Activated CD4-positive, alpha-beta T cell treated with anti-CD3 and anti-CD28 coated beads, Interleukin-2, amount 10 ng/mL, durations not matched to agents 24 days and 14 days (primary cell): ENCODE measurements at regions not wholly inside any gene's neighbourhood (a gene's known extent, or its start where the extent isn't known, plus 50 kb on each side); places are given as distances from the start of the nearest gene placed in this dataset.
"Not testable (repeated sequence)": the region's sequence is repeated elsewhere in the genome, so short reads cannot be mapped to it uniquely, and the experiment has no call there.

Experiments
- DNase-seq: peaks from one replicate; pipeline ENCODE4 v3.0.0; 2022
- H3K27ac Mint-ChIP-seq: one replicate; pipeline ENCODE4 v1.8.0; 2022; ENCODE audit warnings: mild to moderate bottlenecking, mixed read lengths
- H3K27me3 Mint-ChIP-seq: one replicate; pipeline ENCODE4 v1.8.0; 2022; ENCODE audit warnings: mixed read lengths
- H3K36me3 Mint-ChIP-seq: one replicate; pipeline ENCODE4 v1.8.0; 2022; ENCODE audit warnings: low read depth, mild to moderate bottlenecking, mixed read lengths
- H3K4me1 Mint-ChIP-seq: one replicate; pipeline ENCODE4 v1.8.0; 2021; ENCODE audit warnings: mixed read lengths
- H3K4me3 Mint-ChIP-seq: one replicate; pipeline ENCODE4 v1.8.0; 2022; ENCODE audit warnings: mild to moderate bottlenecking, moderate library complexity, mixed read lengths
- H3K9me3 Mint-ChIP-seq: one replicate; pipeline ENCODE4 v1.8.0; 2021; ENCODE audit warnings: mixed read lengths
- intact Hi-C: fragments of 100-400 bp; cut with micrococcal nuclease; formaldehyde crosslinking; loops from one replicate; pipeline ENCODE4 v1.15.1; 2023

DNA sequence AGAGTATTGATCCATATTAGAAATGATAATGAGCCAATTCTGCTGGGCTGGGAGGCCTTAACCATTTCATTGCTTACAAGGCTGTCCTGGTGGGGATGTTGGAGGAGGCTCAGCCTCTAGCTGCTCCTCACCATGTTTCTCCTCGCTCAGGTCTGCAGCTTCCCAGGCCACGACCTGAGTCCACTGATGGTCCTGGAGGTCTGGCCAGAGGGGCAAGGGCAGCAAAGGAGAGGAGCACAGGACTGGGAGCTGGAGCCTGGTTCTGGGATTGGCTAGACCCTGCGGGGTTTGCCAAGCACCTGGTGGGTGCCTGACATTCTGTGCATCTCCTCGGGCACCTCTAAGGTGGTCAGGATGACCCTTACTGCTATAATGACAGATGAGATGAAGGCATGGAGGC is 92.6 kb downstream of the KIF26A start:
- H3K27me3 Mint-ChIP-seq = no peaks in the 10 kb centered on the region
- no peak for DNase-seq
- H3K4me3 Mint-ChIP-seq = no peak overlapping the region
- H3K4me1 Mint-ChIP-seq = peaks cover 6% of the 10 kb centered on the region
- H3K9me3 Mint-ChIP-seq = peaks cover 15% of the 10 kb centered on the region
- peaks cover 5% of the 10 kb centered on the region for H3K36me3 Mint-ChIP-seq
- no peak overlapping the region for H3K27ac Mint-ChIP-seq
- intact Hi-C loops = no loop called here

DNA sequence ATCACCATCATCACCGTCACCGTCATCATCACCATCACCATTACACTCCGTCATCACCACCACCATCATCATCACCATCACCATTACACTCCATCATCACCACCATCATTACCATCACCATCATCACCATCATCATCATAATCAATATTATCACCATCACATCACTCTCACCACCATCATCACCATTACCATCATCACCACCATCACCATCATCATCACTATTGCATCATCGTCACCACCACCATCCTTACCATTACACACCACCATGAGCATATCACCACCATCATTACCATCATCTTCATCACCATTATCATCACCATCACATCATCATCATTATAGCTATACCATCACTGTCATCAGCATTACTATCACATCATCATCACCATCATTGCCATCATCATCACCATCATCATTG is 93.7 kb downstream of the KIF26A start:
- no peak for DNase-seq
- peaks cover 6% of the 10 kb centered on the region for H3K4me1 Mint-ChIP-seq
- intact Hi-C loops = no loop called here
- H3K4me3 Mint-ChIP-seq = no peak overlapping the region
- H3K36me3 Mint-ChIP-seq = peaks cover 5% of the 10 kb centered on the region
- peaks cover 15% of the 10 kb centered on the region for H3K9me3 Mint-ChIP-seq
- H3K27me3 Mint-ChIP-seq = no peaks in the 10 kb centered on the region
- no peak overlapping the region for H3K27ac Mint-ChIP-seq

DNA sequence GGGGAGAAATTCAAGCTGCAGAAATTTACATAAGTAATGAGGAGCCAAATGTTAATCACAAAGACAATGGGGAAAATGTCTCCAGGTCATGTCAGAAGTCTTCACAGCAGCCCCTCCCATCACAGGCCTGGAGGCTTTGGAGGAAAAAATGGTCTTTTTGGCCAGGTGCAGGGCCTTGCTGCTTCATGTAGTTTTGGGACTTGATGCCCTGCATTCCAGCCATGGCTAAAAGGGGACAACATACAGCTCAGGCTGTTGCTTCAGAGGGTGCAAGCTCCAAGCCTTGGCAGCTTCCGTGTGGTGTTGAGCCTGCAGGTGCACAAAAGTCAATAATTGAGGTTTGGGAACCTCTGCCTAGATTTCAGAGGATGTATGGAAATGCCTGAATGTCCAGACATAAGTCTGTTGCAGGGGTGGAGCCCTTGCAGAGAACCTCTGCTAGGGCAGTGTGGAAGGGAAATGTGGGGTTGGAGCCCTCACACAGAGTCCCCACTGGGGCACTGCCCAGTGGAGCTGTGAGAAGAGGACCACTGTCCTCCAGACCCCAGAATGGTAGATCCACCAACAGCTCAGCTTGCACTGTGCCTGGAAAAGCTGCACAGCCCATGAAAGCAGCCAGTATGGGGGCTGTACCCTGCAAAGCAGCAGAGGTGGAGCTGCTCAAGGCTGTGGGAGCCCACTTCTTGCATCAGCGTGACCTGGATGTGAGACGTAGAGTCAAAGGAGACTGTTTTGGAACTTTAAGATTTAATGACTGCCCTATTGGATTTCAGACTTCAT is 95.8 kb downstream of the KIF26A start:
- H3K27me3 Mint-ChIP-seq, H3K36me3 Mint-ChIP-seq, H3K27ac Mint-ChIP-seq, H3K4me3 Mint-ChIP-seq, H3K4me1 Mint-ChIP-seq, DNase-seq, intact Hi-C loops: not testable (repeated sequence)
- peaks cover 16% of the 10 kb centered on the region for H3K9me3 Mint-ChIP-seq

DNA sequence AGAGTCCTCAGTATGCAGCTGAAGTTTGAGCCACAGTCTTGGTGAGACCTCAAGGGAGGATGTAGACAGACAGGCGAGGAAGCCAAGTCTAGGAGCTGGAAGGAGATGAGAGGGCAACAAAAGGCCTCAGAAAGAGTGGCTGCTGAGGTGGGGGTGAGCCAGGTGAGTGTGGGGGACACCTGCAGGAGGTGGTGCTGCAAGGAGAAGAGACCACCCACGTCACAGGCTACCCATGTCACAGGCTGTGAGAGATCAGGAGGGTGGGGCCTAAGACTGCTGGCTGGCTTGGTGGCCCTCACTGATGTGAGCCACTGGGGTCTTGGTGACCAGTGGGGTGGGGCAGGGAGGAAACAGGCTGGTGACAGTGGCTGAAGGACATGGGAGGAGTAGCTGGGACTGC is 97.3 kb downstream of the KIF26A start:
- no peak for DNase-seq
- Mint-ChIP-seq H3K27ac (no peak overlapping the region), H3K36me3 (no peaks in the 10 kb centered on the region), H3K27me3 (no peaks in the 10 kb centered on the region), H3K9me3 (peaks cover 16% of the 10 kb centered on the region), H3K4me3 (no peak overlapping the region), H3K4me1 (no peaks in the 10 kb centered on the region)
- intact Hi-C loops = no loop called here

DNA sequence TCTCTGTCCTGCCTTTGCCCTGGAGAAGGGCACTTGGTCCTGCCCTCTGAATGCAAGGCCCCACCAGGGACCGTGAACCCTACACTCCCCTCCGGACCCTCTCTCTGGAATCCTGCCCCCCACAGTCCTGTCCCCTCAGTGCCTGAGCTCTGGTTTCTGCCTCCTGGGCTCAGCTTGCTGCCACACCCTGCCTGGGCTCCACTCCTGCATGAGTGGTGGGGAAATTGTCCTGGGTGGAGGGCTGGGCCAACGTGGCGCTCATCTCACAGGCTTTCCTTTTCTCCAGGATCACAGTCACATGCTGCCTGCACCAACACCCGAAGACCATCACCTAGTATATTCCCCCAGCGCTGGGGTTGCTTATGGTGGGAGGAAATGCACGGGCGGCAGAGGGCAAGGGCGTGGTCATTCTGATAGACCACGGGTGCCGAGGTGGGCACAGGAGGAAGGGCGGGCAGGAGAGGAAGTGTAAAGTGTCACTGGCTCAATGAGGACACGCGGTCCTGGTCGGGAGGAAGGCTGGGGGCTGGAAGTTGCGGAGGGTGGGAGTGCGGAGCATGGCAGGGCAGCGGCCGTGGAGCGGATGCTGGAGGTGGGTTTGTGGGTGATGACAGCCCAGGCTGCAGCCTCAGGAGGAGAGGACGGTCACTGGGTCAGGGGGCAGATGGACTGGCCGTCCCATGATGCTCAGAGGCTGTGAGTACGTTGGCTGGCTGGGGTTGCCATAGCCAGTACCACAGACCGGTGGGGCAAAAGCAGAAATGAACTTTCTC is 99.5 kb downstream of the KIF26A start:
- no peak for DNase-seq
- Mint-ChIP-seq H3K36me3 (no peaks in the 10 kb centered on the region), H3K9me3 (peaks cover 16% of the 10 kb centered on the region), H3K4me3 (no peak overlapping the region), H3K27ac (no peak overlapping the region), H3K27me3 (no peaks in the 10 kb centered on the region), H3K4me1 (no peaks in the 10 kb centered on the region)
- intact Hi-C loops = no loop called here

DNA sequence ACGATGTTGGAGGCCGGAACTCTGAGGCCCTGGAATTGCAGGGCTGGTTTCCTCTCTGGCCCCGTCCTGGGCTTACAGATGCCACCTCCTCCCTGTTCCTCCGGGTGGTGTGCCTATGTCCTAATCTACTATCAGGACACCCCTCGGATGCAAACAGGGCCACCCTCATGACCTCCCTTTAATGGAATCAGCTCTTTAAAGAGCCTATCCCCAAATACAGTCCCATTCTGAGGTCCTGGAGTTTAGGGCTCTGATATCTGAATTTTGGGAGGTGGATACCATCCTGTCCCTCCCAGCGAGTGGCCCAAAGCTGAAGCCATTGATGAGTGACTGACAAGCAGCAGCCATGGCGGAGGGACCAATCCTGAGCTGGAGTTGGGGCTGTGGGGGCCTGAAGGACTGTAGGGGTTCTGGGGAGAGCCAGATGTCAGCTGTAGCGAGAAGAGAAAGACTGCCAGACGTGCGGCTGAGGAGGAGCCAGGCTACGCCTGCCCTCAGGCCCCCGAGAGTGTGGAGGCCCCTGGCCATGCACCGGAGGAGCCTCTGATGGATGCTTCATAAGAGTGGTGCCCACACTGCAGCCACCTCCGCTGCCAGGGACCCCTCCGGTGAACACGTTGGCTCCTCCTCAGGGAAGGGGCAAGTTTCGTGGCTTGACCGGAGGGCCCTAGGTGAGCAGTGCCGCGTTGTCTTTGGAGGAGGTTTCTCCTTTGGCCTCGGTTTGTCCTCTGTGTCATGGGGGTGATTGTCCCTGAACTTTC is 100.2 kb downstream of the KIF26A start:
- H3K27me3 Mint-ChIP-seq = no peaks in the 10 kb centered on the region
- no peak overlapping the region for H3K4me3 Mint-ChIP-seq
- peaks cover 14% of the 10 kb centered on the region for H3K9me3 Mint-ChIP-seq
- no peaks in the 10 kb centered on the region for H3K4me1 Mint-ChIP-seq
- H3K36me3 Mint-ChIP-seq = no peaks in the 10 kb centered on the region
- H3K27ac Mint-ChIP-seq = no peak overlapping the region
- intact Hi-C loops = no loop called here
- no peak for DNase-seq

DNA sequence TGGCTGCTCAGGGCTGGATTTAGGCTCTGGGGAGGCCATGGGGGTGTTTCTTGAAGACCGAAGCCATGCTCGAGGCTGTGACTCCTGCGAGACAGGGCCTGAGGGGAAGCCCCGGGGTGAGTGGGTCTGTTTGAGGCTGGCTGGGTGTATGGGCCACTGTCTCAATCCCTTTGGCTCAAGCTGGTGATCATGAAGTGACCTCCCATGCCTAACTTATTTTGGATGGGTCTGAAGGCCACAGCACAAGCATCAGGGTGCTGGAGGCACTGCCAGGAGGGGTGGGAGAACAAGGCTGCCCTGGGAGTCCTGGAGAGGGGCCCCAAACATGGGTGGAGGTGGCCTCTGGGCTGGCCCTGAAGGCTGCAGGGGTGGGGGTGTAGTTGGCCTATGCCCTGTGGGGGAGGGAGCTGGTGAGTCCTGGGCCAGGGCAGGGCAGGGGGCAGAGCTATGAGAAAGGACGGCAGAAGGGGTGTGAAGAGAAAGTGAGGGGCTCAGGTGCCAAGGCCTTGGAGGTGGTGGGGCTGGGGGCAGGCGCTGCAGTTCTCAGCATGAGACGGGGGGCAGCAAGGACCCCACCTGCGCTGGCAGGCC is 100.9 kb downstream of the KIF26A start:
- Mint-ChIP-seq H3K27me3 (no peaks in the 10 kb centered on the region), H3K27ac (no peak overlapping the region), H3K4me1 (no peaks in the 10 kb centered on the region), H3K4me3 (no peak overlapping the region), H3K9me3 (peaks cover 12% of the 10 kb centered on the region), H3K36me3 (no peaks in the 10 kb centered on the region)
- DNase-seq = no peak
- intact Hi-C loops = no loop called here

DNA sequence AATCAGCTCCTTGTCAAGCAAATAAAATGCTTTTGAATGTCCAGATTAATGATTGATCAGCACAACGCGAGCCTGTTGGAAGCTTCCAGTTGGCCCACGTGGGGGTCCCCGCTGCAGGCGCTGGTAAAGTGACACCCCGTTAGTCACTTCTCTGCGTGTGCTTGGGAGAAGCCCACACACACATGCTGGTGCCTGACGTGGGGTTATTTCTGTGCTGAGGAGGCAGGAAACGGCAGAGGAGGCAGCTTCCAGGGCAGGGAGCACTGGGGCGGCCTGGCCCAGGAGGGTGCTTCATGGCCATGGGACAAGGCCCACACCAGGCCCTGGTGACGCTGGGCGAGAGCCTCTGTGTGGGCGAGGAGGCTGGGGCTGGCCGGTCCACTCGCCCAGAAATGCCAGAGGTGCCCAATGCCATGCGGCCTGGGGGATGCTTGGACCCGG is 101.5 kb downstream of the KIF26A start:
- H3K36me3 Mint-ChIP-seq = no peaks in the 10 kb centered on the region
- H3K27me3 Mint-ChIP-seq = no peaks in the 10 kb centered on the region
- no peak for DNase-seq
- peaks cover 12% of the 10 kb centered on the region for H3K9me3 Mint-ChIP-seq
- intact Hi-C loops = no loop called here
- no peak overlapping the region for H3K27ac Mint-ChIP-seq
- H3K4me1 Mint-ChIP-seq = no peaks in the 10 kb centered on the region
- no peak overlapping the region for H3K4me3 Mint-ChIP-seq

DNA sequence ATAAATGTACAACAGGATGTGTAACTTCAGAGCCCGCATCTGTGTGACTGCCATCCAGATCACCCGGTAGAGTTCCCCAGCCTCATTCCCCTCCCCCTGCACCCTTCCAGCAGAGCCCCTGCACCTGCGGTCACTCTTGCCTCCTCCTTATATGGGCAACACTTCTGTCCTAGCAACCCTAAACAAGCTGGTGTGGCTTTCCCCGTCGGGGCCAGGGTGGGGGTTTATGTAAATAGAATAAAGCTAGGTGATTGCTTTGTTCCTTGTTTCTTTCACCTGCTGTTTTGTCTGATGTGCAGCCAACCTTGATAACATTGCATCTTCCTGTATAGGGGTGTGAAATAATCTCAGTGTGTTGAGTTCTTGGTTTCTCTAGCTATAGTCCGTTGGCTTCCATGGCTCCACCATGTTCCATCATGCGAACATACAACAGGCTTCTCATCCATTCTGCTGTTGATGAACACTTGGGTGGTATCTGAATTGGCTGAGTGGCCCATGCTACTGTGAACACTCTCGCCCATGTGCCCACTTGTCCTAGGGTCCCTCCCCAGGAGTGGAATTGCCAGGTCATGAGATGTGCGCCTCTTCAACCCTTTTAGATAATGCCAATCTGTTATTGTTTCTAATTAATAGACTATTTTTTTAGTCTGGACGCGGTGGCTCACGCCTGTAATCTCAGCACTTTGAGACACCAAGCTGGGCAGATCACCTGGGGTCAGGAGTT is 102.2 kb downstream of the KIF26A start:
- Mint-ChIP-seq H3K9me3 (peaks cover 8% of the 10 kb centered on the region), H3K4me1 (no peaks in the 10 kb centered on the region), H3K4me3 (no peak overlapping the region), H3K27ac (no peak overlapping the region), H3K27me3 (no peaks in the 10 kb centered on the region), H3K36me3 (no peaks in the 10 kb centered on the region)
- no peak for DNase-seq
- intact Hi-C loops = no loop called here

DNA sequence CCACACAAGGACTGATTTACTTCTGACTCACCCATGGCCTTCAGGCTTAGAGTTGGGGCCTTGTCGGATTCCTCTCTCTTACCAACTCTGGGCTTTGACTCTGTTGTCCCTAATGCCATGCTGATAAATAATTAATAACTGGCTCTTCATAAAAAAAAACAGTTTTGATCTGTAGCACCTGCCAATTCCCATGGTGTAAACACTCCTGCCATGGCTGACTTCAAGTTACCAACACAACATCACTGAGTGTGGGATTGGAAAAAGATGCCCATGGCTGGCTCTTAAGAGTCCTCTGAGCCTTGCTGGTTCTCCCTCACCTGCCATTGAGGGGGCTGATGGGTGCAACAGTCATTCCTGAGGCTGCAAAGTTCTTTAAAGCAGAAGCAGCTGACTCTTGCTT is 104.8 kb downstream of the KIF26A start:
- no peak for DNase-seq
- Mint-ChIP-seq H3K36me3 (no peaks in the 10 kb centered on the region), H3K27ac (no peak overlapping the region), H3K9me3 (peaks cover 3% of the 10 kb centered on the region), H3K4me3 (no peak overlapping the region), H3K27me3 (no peaks in the 10 kb centered on the region), H3K4me1 (no peaks in the 10 kb centered on the region)
- intact Hi-C loops = no loop called here

DNA sequence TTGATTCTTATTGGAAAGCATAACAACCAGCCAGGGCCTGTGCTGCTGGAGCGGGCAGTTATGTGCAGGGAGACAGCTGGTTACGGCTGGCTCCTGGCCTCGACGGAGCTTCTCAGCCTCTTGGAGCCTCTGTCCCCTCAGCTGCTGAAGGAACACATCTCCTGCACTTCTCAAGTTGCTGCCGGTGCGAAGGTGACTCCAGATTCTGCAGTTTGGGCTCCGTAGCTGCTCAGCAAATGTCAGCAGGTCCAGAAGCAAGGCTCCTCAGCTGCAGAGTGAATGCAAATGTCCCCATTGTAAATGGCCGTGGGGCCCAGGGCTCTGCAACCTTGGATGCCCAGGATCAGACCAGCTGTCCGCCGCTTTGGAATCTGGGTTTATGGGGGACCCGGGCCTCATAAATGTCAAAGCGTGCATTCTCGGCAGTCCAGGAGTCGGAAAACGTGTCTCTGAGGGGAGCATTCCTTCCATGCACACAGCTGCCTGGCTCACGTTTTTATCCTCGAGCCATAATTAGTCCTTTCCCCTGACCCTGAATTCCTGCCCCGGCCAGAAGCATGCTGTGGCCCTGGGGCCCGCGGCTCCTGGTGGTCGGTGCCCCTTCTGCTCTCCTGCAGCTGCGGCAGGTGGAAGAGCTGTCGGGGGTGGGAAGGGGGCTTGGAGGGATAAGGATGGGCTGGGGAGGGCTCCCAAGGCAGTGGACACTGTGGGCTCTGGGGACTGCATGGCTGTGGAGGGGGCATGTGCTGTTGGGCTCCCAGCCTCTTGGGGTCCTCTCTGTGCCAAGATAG is 106.0 kb downstream of the KIF26A start:
- H3K9me3 Mint-ChIP-seq = peaks cover 3% of the 10 kb centered on the region
- no peaks in the 10 kb centered on the region for H3K4me1 Mint-ChIP-seq
- no peak overlapping the region for H3K4me3 Mint-ChIP-seq
- H3K27ac Mint-ChIP-seq = no peak overlapping the region
- intact Hi-C loops = no loop called here
- no peak for DNase-seq
- no peaks in the 10 kb centered on the region for H3K27me3 Mint-ChIP-seq
- no peaks in the 10 kb centered on the region for H3K36me3 Mint-ChIP-seq

DNA sequence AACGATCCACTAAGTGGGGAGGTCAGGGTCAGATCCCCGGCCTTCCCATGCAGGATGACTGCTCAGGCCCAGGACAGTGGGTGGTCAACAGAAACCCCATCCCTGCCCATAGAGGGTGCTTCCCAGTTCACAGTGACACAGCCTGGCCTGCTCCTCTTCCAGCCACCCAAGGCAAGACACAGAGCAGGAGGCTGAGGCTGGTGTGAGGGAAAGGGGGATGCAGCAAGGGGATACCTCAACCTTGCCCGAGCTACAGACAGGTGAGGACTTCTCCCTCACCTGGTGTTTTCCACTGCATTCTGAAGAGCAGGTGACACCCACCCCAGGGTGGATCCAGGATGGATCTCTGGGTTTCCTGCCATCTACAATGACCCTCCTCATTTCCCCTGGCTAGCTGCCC is 106.7 kb downstream of the KIF26A start:
- intact Hi-C loops = no loop called here
- H3K27ac Mint-ChIP-seq = no peak overlapping the region
- H3K4me3 Mint-ChIP-seq = no peak overlapping the region
- H3K27me3 Mint-ChIP-seq = no peaks in the 10 kb centered on the region
- DNase-seq = no peak
- peaks cover 3% of the 10 kb centered on the region for H3K9me3 Mint-ChIP-seq
- H3K36me3 Mint-ChIP-seq = no peaks in the 10 kb centered on the region
- H3K4me1 Mint-ChIP-seq = no peaks in the 10 kb centered on the region

DNA sequence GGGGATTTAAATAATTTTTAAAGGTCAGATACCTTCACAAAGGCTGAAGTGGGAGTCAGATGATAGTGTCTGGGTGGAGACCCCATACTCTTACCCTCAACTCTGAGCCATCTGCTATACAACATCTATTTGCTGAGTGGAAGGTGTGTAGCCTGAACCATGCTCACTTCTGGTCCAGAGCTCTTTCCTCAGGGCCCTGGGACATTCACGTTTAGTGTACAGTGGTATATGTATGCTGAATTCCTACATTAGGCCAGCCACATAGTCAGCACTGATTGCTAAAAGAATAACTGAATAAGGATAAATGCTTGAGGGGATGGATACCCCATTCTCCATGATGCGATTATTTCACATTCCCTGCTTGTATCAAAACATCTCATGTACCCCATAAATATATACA is 107.3 kb downstream of the KIF26A start:
- Mint-ChIP-seq H3K27ac (no peak overlapping the region), H3K27me3 (no peaks in the 10 kb centered on the region), H3K4me1 (no peaks in the 10 kb centered on the region), H3K9me3 (peaks cover 3% of the 10 kb centered on the region), H3K4me3 (no peak overlapping the region), H3K36me3 (no peaks in the 10 kb centered on the region)
- DNase-seq = no peak
- intact Hi-C loops = no loop called here
